Posterior cingulate gyrus (tissue), 11 donors: ENCODE measurements at regions not wholly inside any gene's neighbourhood (a gene's known extent, or its start where the extent isn't known, plus 50 kb on each side); places are given as distances from the start of the nearest gene placed in this dataset.
A peak's percentile ranks its signal among the peaks of the same experiment; 100 is the strongest.

Experiments
- DNase-seq, 10 donors: peaks; one replicate each; pipeline versions ENCODE4 v3.0.0 to v3.0.0-alpha.2; 2020 to 2021; ENCODE audit warnings: mixed read lengths in 3 of 10
- intact Hi-C: fragments of 100-400 bp; cut with DNase I; formaldehyde crosslinking; loops from one replicate; pipeline ENCODE4 v1.15.1; 2023

DNA sequence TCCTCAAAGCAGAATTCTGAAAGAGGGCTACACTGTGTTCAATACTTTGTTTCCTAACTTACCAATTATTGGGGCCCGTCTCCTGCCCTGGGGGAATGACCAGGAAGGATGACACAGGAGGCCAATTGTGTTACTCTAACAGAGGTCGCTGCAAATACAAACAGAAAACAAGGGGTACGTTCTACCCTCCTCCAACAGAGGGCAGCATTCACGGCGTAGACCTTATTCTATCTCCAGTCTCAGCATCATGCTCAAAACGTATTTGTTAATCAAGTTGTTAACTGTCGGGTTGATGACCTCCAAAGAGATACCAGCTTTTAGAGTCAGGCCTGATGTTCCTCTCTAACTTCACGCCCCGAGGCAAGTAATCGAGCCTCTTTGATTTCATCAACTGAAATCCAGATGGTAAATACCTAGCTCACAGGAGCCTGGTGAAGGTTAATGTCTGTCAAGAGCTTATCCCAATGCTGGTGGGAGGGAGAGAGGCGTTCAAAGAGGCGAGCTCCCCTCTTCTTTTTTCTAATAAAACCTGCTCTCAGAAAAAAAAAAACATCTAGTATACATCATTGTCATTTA lies 181.0 kb upstream of the KCNIP4 start:
- intact Hi-C loops = no loop called here
- peak in 1 of 10 donors; percentile 16 for DNase-seq

DNA sequence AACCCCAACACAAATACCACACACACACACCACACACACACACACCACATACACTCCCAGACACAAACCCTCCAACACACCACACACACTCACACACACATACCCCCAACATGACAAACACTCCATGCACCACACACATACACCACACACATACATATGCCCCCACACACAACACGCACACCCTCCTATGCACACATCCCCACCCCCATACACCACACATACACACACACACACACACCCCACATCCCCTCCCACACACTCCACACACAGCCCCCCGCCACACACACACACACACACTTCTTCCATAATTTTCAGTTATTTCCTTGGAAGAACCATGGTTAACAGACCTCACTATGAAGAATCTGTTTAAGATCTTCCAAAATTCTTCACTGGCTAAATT lies 173.5 kb upstream of the KCNIP4 start:
- intact Hi-C loops = no loop called here
- no peak for DNase-seq

GRCh38 chr4:22115262-22115661 lies 166.7 kb upstream of the KCNIP4 start:
- intact Hi-C loops = no loop called here
- no peak for DNase-seq

DNA sequence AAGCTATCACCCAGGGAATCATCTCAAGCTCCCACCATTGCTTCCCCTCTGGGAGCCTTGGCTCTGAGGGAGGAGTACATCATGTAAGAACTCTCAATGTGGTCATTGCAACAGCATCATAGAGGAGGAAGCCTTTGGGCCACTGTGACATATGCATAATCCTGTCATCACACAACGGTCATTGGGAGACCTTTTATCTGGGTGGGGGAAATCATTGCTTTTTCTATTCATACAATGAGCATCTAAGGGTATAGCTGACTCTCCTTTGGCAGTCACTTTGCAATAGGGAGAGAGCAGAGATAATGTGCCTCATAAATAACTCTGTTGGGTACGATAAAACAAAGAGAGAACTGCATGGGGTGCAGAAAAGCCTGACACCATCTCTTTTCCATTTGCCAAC lies 155.2 kb upstream of the KCNIP4 start:
- intact Hi-C loops = no loop called here
- DNase-seq = no peak

DNA sequence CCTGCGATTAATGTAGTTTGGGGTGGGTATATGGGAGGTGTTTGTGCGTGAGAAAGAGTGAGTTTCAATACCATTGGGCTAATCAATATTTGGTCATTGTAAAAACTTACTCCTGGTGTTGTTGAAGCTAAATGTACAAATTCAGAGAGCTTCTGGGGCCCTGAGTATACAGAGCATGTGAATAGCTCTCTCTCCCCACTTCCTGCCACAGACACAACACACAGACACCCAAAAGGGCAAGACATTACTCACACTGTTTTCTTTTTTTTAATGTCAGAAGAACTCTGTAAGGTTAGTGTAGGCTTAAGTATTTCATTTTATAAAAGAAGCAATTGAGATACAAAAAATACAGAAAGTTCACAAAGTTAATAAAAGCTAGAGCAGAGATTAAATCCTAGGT lies 151.3 kb upstream of the KCNIP4 start:
- intact Hi-C loops = no loop called here
- no peak for DNase-seq

DNA sequence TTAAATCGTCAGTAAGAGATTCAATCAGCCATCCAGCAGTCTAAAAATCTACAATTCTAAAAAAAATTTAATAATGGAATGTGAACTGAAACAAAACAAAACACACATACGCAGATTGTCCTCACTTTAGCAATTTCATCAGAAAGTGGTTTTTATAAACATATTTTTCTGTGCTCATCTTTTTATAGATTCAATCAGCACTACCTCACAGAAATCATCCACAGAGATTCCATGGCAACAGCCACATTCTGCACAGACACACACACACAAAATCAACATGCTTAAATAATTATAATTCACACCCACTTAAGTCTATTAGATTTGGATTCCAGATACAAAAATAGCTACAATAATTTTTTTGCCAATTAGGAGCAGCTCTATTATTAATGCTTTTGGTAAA lies 149.0 kb upstream of the KCNIP4 start:
- DNase-seq = no peak
- intact Hi-C loops = no loop called here

DNA sequence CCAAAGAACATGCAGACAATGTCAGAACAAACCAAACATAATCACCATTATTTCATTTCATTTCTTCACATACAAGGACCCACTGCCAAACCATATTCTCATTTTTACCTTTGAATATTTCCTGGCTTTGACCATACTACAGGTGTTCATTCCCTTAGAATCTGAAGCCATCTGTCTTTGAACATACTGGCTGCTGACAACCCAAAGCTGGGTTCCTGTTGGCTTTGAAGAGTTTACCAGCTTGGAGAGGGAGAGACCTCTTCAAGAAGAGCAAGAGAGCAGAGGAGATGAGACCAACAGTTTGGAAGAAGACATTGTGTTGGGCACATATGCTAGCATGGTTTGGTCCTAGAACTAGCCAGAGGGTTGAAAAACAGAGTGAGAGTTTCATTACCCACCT lies 145.6 kb upstream of the KCNIP4 start:
- intact Hi-C loops = no loop called here
- DNase-seq = no peak

GRCh38 chr4:22093126-22093525 lies 144.6 kb upstream of the KCNIP4 start:
- intact Hi-C loops = no loop called here
- no peak for DNase-seq

DNA sequence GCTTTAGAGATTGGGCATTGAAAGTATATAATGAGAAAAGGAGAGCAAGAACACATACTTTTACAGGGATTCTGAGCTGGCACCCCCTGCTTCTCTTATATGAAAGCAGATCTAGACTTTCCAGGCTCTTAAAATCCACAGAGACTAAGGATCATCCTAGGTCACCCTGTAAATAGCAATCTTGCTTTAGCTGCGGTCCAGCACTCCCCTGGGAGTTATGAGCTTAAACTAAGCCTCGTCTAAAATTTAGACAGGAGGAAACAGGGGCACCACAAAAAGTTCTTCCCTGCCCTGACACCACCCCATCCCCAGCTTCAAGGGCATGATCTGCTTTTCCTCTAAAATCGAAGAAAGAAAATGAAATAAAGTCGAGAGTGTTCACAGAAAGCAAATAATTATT lies 143.3 kb upstream of the KCNIP4 start:
- intact Hi-C loops = no loop called here
- no peak for DNase-seq

DNA sequence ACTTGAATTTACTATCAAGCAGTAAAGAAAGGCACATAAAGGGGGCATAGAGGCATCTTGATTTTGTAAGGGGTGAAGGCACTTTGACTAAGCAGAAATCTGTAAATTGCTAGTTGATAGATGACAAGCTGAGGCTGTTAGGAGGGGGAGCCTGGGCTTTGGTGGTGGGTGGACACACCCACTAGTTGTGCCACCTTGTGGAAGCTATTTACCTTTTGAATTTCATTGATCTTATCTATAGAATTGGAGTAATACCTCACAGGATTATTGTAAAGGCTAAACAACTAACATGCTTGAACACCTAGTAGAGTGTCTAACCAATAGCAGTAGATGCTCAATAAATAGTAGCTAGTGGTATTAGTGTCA lies 142.8 kb upstream of the KCNIP4 start:
- intact Hi-C loops = no loop called here
- DNase-seq = no peak

DNA sequence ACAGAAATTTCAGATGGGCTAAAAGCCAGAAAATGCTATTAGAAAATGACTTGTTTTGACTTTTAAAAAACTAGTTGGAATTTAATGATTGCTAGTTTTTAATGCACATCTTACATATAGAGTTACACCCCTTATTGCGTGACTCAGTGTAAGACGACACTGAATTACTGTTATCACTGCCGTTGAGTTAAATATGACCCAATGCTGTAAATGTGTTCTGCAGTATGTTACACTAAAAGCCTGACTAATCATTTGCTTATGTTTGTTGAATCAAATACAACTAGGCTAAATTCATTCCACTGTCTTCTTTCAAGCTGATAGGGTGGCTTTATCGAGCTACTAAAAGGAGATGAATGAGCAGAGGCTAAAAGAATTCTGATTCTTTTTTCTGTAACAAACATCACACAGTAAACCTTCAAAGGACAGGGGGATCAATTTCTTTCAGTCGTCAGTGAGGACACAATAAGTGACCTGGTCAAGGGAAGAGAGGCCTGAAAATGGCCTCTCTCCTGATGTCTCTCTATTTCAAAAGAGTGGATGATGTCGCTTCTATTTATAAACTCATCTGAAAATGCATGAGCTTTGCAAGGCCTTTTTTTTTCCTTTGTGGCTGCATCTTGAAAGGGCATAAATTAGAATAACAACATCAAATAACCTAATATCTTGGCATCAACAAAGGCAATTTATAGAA lies 142.2 kb upstream of the KCNIP4 start:
- no peak for DNase-seq

GRCh38 chr4:22077571-22077970 lies 129.0 kb upstream of the KCNIP4 start:
- no peak for DNase-seq
- intact Hi-C loops = no loop called here

More for the DNA sequence above, 142.2 kb upstream of the KCNIP4 start:
- intact Hi-C loops = no loop called here

DNA sequence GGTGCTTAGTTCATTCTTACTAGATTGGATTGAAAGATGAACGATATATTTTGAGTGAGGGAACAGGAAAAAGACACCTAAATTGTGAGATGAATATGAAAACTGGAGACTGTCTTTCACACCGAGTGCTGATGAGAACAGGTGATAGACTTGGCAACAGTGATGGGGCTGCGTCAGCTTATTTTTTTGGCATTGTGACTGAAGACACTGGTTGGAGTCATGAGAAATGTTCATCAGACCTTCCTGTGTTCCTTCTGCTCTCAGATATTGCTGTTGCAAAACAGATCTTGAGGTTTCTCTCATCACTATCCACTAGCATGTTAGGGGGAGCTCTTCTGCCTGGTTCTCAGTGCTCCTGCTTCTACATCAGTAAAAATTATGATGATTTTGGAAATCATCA lies 124.2 kb upstream of the KCNIP4 start:
- DNase-seq = no peak
- intact Hi-C loops = no loop called here

GRCh38 chr4:22072240-22072639 lies 123.7 kb upstream of the KCNIP4 start:
- intact Hi-C loops = no loop called here
- DNase-seq = no peak

GRCh38 chr4:22071749-22072148 lies 123.2 kb upstream of the KCNIP4 start:
- no peak for DNase-seq
- intact Hi-C loops = no loop called here

DNA sequence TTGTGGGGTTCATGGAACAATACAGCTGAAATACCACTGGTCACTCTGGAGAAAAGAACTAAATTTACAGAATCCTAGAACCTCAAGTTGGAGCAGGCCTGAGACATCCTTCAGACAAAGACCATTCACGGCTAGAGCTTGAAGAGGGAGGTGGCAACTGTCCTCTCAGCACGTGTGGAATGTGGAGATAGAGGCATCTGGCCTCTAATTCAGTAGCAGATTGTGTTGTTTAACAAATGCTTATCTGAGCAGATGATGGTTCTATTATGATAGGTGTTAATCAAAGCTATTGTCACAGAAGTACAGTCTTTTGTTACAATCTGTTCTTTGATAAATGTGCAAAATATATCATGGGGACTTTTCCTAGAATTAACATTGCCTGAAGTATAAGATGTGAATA lies 121.7 kb upstream of the KCNIP4 start:
- intact Hi-C loops = no loop called here
- DNase-seq = no peak

GRCh38 chr4:22063613-22064012 lies 115.0 kb upstream of the KCNIP4 start:
- intact Hi-C loops = no loop called here
- DNase-seq = no peak

DNA sequence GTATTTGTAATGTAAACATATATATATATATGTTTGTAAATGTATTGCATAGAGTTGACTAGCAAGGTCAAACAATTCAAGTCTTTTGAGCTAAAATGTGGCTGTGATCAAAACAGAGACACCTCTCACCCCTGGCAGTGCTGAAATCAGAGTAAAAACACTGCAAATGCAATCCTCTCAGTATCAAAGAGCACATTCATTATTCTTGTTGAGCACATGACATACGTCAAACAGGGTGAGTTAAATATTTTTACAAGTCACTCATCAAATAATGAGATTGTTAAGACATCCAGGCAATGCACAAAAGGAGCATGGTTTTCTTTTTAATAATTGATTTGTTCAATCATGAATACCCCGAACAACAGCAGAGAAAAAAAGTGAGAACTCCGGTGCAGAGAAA lies 114.1 kb upstream of the KCNIP4 start:
- intact Hi-C loops = no loop called here
- DNase-seq = no peak

GRCh38 chr4:22055954-22056353 lies 107.4 kb upstream of the KCNIP4 start:
- no peak for DNase-seq
- intact Hi-C loops = no loop called here

DNA sequence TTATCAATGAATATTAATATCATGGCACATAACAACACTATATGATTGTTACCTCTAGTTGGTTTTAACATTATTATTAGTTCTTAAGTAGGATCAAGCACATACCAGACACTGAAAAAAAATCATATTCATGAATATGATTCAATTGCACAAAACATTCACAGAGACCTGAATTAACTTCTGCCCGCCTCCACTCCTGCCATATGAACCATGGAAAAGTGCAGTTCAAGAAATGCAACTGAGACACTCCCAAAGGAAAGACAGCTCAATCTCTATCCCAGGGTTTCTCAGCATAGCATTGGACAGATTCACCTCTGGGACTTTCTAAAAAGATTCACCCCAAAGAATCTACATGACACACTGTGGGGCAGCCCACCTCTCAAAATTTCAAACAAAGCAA lies 103.5 kb upstream of the KCNIP4 start:
- intact Hi-C loops = no loop called here
- DNase-seq = no peak

GRCh38 chr4:22048323-22048722 lies 99.8 kb upstream of the KCNIP4 start:
- intact Hi-C loops = no loop called here
- no peak for DNase-seq

- DNase-seq = peak in 1 of 10 donors; percentile 73
- intact Hi-C loops = no loop called here
Observed at GRCh38 chr4:22047793-22048192, 99.2 kb upstream of the KCNIP4 start.
